Amniotic epithelial cell (primary cell): ENCODE measurements at regions not wholly inside any gene's neighbourhood (a gene's known extent, or its start where the extent isn't known, plus 50 kb on each side); places are given as distances from the start of the nearest gene placed in this dataset.
"Not testable (repeated sequence)": the region's sequence is repeated elsewhere in the genome, so short reads cannot be mapped to it uniquely, and the experiment has no call there.

Source experiments
- DNase-seq: peaks from one replicate; pipeline ENCODE4 v3.0.0-alpha.2; 2010; ENCODE audit warnings: low read depth

DNA sequence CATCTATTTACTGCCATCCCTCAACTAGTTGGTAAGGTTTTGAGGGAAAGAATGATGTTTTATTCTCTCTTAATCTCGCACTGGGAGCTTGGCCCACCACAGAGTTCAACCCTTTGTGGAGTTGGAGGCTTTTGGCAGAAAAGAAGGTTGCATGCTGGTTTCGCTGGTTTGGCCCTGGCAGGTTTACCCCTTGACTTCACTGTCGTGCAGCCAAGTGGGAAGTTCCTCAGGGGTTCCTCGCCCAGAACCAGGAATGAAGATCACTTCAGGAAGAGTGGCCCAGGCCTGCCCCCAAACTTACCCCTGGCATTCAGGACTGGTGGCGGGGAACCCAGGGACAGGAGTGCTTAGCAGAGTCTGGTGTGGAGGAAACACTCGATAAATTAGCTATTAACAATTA, 103.1 kb upstream of the LYZL2 start:
- DNase-seq = no peak

GRCh38 chr10:30731963-30732362, 102.4 kb upstream of the LYZL2 start:
- no peak for DNase-seq

DNA sequence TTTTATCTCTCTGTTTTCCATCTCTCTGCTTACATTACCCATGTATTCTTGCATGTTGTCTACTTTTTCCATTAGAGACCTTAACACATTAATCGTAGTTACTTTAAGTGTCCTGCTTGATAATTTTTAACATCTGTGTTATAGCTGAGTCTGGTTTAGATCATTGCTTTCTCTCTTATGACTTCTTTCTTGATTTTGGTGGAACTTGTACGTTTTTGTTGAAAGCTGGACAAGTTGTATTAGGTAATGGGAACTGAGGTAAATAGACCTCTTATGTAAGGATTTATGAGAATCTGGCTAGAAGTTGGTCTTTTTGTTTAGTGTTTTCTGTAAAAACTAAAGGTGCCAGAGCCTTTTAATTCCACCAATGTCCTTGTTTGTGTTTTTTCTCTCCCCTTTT, 100.8 kb upstream of the LYZL2 start:
- DNase-seq = no peak

DNA sequence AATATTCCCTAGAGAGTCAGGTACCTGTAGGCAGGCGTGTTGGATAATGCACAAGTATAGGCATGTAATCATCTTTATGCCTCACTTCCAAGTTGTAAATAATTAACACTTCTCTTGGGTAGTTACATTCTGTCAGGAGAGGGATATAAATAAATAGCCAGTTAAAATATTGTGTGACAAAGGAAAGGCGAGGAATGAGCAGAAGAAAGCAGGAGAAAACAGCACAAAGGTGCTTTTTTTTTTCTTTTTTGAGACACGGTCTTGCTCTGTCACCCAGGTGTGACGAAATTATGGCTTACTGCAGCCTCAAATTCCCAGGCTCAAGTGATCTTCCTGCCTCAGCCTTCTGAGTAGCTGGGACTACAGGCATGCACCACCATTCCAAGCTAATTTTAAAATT, 99.2 kb upstream of the LYZL2 start:
- no peak for DNase-seq

DNA sequence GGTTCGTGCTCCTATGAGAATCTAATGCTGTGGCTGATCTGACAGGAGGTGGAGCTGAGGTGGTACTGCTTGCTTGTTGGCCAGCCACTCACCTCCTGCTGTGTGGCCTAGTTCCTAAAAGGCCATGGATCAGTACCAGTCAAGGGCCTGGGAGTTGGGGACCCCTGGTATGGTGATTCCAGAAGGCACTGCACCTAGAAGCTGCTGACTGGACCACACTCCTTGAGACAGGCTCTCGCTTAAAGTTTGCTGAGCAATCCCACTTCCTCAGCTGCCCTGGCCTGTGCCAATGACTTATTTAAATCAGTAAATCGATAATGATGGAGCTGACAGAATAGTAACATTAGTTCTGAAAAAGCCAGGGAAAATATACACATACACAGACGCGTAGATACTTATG, 98.6 kb upstream of the LYZL2 start:
- no peak for DNase-seq

DNA sequence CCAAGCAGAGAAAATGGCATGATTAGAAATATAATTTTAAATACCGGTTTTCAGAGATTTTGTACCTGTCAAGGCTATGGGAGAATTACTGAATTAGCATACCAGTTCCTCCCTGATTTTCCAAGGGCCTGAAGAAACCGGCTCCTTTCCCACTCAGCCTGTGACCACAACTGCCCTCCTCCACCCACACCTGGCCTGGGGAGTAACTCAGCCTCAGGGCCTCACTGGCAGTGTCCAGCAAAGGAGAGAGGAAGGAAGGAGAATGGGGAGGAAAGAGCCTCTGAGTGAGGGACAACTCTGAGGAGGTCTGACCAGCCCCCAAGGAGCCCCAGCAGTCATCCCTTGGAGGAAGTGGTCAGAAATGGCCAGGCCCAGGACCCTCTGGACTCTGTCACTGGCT, 98.0 kb upstream of the LYZL2 start:
- DNase-seq = no peak

GRCh38 chr10:30726783-30727414, 97.3 kb upstream of the LYZL2 start:
- DNase-seq = peak; percentile 58

DNA sequence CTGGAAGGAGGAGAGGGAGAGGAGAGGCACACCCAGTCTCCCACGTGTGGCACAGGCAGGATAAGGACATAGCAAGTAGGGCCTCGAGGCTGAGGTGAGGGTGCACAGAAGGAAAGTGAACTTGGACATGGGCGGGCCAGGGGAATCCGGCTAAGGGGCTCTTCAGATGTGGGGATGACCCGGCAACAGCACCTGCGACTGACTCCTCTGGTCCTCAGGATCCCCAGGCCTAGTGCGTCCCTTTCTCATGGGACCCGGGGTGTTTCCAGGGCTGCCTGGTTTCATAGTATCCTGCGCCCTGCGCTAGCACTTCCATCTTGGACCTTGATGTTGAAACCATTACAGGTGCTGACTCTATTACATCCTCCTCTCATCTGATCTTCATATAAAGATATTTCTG, 96.1 kb upstream of the LYZL2 start:
- DNase-seq = no peak

- no peak for DNase-seq
Measured at GRCh38 chr10:30724296-30724695, 94.7 kb upstream of the LYZL2 start.

DNA sequence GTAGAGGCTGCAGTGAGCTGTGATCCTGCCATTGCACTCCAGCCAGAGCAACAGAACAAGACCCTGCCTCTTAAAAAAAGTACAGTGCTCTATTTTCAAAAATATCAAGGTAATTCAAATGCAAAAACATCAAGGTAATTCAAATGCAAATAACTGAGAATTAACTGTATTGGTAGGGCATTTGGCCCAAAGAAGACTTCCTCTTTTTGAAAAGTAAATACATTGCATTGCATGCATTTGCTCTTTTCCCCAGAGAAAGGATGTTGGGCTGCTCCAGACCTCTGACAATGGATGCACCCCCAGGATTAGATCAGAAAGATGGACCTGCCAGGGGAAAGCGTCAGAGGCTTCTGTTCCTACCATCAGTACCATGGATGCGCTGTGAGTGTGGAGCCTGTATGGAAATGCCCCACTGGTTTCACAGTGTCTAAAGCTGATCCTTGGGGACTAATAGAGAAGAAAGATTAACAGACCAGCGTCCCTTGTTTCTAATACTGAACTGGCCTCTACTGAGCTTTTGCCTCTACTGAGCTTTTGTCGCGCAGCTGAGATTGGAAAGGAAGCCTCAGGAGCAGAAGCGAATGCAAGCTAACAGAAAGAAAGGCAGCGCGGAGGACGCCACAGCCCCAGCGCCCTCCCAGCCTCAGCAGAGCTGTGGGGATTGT, 93.5 kb upstream of the LYZL2 start:
- DNase-seq = no peak

DNA sequence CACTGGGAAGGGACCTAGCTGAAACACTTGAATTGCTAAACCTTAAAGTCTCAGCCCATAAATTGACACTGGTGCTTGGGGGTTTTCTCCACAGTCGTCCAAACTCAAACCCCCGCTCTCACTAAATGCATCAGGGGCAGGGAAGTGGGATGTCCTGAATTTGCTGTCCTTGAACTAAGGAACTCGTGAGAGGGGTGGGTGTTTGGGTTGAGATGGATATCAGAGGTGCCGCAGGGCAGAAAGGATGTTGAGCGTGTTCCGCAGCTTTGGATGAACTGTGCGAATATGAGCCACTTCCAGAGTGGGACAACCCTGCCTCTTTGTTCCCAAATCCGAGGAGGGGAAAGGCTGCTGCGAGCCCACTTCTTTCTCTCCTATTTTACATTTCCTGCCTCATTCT, 90.3 kb upstream of the LYZL2 start:
- DNase-seq = no peak

DNA sequence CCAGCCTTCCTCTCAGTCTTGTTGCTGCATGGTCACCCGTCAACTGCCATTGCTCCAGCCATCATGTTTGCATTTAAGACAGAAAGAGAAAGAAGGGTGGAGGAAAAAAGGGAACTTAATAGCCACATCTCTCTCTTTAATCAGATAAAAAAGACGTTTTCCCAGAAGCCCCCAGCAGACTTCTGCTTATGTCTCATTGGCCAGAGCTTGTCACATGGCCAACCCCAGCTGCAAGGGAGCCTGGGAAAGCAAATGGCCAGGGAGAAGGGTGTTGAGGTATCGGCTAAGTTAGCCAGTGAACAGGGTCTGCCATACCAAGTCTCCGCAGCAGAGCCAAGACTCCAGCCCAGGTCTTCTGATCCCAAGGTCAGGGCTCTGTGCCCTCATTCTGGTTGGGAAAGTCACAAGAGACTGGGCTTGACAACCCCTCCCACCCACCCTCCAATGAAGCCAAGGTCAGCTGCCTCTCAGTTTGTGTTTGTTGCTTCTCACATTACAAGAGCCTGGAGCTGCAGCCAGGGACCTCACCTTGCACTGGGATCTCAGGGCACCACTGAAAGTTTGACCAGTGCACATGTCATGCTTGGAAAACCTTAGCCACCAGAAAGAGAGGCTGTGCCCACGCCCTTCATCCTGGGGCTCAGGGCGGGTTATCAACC, 80.3 kb upstream of the LYZL2 start:
- DNase-seq = no peak

- no peak for DNase-seq
Measured at GRCh38 chr10:30709229-30709628, 79.7 kb upstream of the LYZL2 start.

GRCh38 chr10:30708234-30708633, 78.7 kb upstream of the LYZL2 start:
- DNase-seq = no peak

DNA sequence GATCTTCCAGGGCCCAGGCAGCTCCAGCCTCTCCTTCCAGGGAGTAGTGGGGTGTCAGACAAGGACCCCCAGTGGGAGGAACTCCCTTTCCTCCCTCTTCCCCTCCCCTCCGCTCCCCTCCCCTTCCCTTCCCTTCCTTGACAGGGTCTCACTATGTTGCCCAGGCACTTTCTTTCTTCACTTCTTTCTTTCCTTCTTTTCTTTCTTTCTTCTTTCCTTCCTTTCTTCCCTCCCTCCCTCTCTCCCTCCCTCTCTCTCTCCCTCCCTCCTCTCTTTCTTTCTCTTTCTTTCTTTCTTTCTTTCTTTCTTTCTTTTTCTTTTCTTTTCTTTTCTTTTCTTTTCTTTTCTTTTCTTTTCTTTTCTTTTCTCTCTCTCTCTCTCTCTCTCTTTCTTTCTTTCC, 76.6 kb upstream of the LYZL2 start:
- DNase-seq = not testable (repeated sequence)

- no peak for DNase-seq
Measured at GRCh38 chr10:30705625-30706149, 76.1 kb upstream of the LYZL2 start.

GRCh38 chr10:30705101-30705624, 75.6 kb upstream of the LYZL2 start:
- no peak for DNase-seq

GRCh38 chr10:30704601-30705100, 75.1 kb upstream of the LYZL2 start:
- not testable (repeated sequence) for DNase-seq

GRCh38 chr10:30704026-30704600, 74.6 kb upstream of the LYZL2 start:
- no peak for DNase-seq

DNA sequence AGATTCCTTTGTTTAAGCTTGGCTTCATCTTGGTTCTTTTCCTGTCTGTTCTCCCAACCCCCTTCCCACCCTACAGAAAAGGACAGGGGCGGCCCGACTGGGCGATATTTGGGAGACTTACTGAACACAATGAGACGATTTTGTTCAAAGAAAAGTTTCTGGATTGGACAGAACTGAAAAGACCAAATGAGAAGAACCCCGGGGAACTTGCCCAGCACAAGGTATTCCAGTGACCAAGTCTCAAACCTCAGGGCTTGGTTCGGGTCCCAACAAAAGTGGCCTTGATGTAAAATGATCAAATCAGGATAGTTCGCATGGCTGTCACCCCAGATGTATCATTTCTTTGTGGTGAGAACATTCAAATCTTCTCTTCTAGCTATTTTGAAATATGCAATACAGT, 73.9 kb upstream of the LYZL2 start:
- DNase-seq = not testable (repeated sequence)

- no peak for DNase-seq
Measured at GRCh38 chr10:30702860-30703259, 73.3 kb upstream of the LYZL2 start.

DNA sequence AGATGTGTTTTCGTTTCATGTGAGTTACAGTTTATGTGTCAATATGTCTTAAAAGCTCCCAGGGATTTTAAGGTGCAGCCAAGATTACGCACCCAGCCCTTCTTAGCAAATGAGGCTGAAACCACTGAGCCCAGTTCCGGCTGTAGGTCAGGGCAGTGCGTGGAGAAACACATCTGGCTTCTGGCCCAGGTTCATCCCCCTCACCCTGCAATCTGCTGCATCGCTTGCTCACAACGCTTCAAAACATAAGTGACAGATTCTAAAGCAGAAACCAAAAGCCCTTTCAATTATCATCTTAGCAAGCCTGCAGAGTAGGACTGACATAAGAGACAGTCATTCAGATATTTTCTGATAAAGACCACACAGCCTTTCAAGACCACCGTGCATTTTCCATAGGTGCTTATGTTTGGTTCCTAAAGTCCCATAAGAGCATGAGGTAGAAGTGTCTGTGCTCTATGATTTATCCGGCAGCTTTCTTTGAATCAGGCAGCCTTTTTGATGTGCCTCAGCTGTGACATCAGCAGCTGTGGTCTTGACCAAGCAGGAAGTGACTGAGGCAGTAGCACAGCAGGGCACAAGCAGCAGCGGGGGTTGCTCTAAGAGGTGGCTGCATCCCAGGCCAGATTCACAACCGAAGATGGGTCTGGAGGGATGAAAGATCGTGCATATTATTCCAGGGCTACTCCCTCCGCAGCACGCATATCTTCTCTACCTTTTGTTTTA, 72.1 kb upstream of the LYZL2 start:
- DNase-seq = peak; percentile 87
